Panc1 (cell line): ENCODE measurements at regions not wholly inside any gene's neighbourhood (a gene's known extent, or its start where the extent isn't known, plus 50 kb on each side); places are given as distances from the start of the nearest gene placed in this dataset.

ENCODE experiments used
- ATAC-seq: fragments of 200-7000 bp; cut with Tn5 transposase; 2 replicates; pipeline ENCODE4 v1.9.1; 2020; ENCODE audit warnings: mild to moderate bottlenecking, moderate library complexity
- BruUV-seq: library from RNA; stranded (reverse); fragments of 400-500 nt; replicated peaks from 2 replicates; lab custom pipeline; 2021; lab: Mats Ljungman, UMichigan
- CTCF ChIA-PET: fragments of 300-600 bp; sonication (Branson Sonifier 250); formaldehyde crosslinking; loops from one replicate; lab custom pipeline; 2022; ENCODE audit warnings: antibody characterized with exemption; lab: Charles Lee
- POLR2A ChIA-PET: fragments of 300-600 bp; sonication (Branson Sonifier 250); formaldehyde crosslinking; loops from one replicate; lab custom pipeline; 2022; ENCODE audit warnings: antibody characterized with exemption; lab: Charles Lee
- DNase-seq: peaks from one replicate; pipeline ENCODE4 v3.0.0-alpha.2; 2010; ENCODE audit warnings: low read depth, low spot score
- H3K27ac ChIP-seq: 2 replicates; pipeline ENCODE4 v1.5.1; 2011; ENCODE audit warnings: mild to moderate bottlenecking, low read length, inconsistent platforms
- H3K27me3 ChIP-seq: fragments of 200-500 bp; sonication (Bioruptor generic); 2 replicates; pipeline ENCODE4 v1.6.0; 2014; ENCODE audit warnings: low read length, inconsistent platforms; ENCODE audit not compliant: control insufficient read depth, insufficient read depth
- H3K36me3 ChIP-seq: fragments of 200-500 bp; sonication (Bioruptor generic); 2 replicates; pipeline ENCODE4 v1.5.1; 2014; ENCODE audit warnings: inconsistent platforms, mild to moderate bottlenecking, low read length, moderate library complexity; ENCODE audit not compliant: control insufficient read depth, insufficient read depth
- H3K4me1 ChIP-seq: 2 replicates; pipeline ENCODE4 v1.5.1; 2011; ENCODE audit warnings: inconsistent platforms, mild to moderate bottlenecking, low read length, moderate library complexity; ENCODE audit not compliant: control insufficient read depth, insufficient read depth
- H3K4me3 ChIP-seq, 2 experiments: 2 replicates each; pipeline ENCODE4 v1.5.1; 2011 to 2012; ENCODE audit warnings: low read depth in 2 of 2, low read length in 2 of 2, mild to moderate bottlenecking in 2 of 2, inconsistent platforms in 1 of 2, moderate library complexity in 1 of 2
- H3K9me3 ChIP-seq: fragments of 200-500 bp; sonication (Bioruptor generic); 2 replicates; pipeline ENCODE4 v1.5.1; 2014; ENCODE audit warnings: low read depth, mild to moderate bottlenecking, inconsistent platforms, low read length, moderate library complexity; ENCODE audit not compliant: control insufficient read depth, insufficient read depth
- POLR2AphosphoS5 ChIP-seq: IDR thresholded peaks from 2 replicates; pipeline ENCODE4 v1.6.1; 2012; ENCODE audit warnings: mild to moderate bottlenecking, low read depth, low read length, moderate library complexity
- SIN3A ChIP-seq: IDR thresholded peaks from 2 replicates; pipeline ENCODE4 v1.6.1; 2012; ENCODE audit warnings: low read depth, mild to moderate bottlenecking, low read length, moderate library complexity, borderline replicate concordance; ENCODE audit not compliant: insufficient read depth
- TCF7L2 ChIP-seq: IDR thresholded peaks from 2 replicates; pipeline ENCODE4 v1.6.1; 2011; ENCODE audit warnings: mild to moderate bottlenecking, low read depth, low read length, inconsistent platforms
- in situ Hi-C: cut with HindIII; loops from 2 replicates; pipeline ENCODE4 v1.10.0; 2016; ENCODE audit warnings: low sequenced_read_pairs, low pct_unique_long_range_greater_than_20kb
- intact Hi-C: fragments of 100-400 bp; cut with micrococcal nuclease; formaldehyde crosslinking; loops from one replicate; pipeline ENCODE4 v1.10.0; 2022; ENCODE audit not compliant: unreplicated experiment
- TF ChIP-seq, protein P1 (sequence below), 2 experiments: IDR thresholded peaks; 2 replicates each; pipeline ENCODE4 v1.6.1; 2011 to 2012; ENCODE audit warnings: low read depth in 2 of 2, control low read depth in 1 of 2, low read length in 1 of 2, mild to moderate bottlenecking in 1 of 2, moderate library complexity in 1 of 2; ENCODE audit not compliant: insufficient read depth in 1 of 2
- TF ChIP-seq, protein P2 (sequence below): fragments of 450-650 bp; IDR thresholded peaks from 2 replicates; pipeline ENCODE4 v1.5.1; 2017; ENCODE audit warnings: mild to moderate bottlenecking

DNA sequence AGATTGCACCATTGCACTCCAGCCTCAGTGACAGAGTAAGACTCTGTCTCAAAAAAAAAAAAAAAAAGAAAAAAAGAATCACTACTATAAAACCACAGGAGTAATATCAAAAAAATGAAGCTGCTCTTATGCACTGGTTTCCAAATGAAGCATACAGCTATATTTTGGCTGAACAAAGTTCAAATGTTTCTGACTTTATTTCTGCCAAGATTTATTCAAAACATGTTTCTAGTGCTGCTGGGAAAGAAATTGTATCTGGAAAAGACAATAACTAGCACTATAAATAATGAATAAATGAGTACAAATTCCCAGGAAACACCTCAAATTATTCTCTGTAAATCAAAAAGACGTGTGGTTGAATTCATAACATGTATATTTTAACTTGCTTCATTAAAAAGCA lies 102.5 kb upstream of the MME start:
- CTCF ChIA-PET: interaction anchor here (0.6 kb wide), 1 partner anchor 129 kb away, joined by 3 read pairs; no protein-coding TSS in a partner anchor

GRCh38 chr3:154976072-154976983 lies 103.8 kb upstream of the MME start:
- no TSS peak for BruUV-seq
- no peaks in the 10 kb centered on the region for H3K9me3 ChIP-seq
- H3K27ac ChIP-seq: no peak overlapping the region
- no peak for ATAC-seq
- no peak overlapping the region for H3K4me3 ChIP-seq
- DNase-seq: no peak
- no peaks in the 10 kb centered on the region for H3K36me3 ChIP-seq
- in situ Hi-C loops: no loop called here
- intact Hi-C loops: no loop called here
- no peaks in the 10 kb centered on the region for H3K27me3 ChIP-seq
- H3K4me1 ChIP-seq: no peaks in the 10 kb centered on the region
- TF ChIP-seq, protein P1, sequence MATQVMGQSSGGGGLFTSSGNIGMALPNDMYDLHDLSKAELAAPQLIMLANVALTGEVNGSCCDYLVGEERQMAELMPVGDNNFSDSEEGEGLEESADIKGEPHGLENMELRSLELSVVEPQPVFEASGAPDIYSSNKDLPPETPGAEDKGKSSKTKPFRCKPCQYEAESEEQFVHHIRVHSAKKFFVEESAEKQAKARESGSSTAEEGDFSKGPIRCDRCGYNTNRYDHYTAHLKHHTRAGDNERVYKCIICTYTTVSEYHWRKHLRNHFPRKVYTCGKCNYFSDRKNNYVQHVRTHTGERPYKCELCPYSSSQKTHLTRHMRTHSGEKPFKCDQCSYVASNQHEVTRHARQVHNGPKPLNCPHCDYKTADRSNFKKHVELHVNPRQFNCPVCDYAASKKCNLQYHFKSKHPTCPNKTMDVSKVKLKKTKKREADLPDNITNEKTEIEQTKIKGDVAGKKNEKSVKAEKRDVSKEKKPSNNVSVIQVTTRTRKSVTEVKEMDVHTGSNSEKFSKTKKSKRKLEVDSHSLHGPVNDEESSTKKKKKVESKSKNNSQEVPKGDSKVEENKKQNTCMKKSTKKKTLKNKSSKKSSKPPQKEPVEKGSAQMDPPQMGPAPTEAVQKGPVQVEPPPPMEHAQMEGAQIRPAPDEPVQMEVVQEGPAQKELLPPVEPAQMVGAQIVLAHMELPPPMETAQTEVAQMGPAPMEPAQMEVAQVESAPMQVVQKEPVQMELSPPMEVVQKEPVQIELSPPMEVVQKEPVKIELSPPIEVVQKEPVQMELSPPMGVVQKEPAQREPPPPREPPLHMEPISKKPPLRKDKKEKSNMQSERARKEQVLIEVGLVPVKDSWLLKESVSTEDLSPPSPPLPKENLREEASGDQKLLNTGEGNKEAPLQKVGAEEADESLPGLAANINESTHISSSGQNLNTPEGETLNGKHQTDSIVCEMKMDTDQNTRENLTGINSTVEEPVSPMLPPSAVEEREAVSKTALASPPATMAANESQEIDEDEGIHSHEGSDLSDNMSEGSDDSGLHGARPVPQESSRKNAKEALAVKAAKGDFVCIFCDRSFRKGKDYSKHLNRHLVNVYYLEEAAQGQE (IDR thresholded peaks at IDR 0.05; ENCODE audit: insufficient read depth in 1 of 2, low read depth in 2 of 2, low read length in 1 of 2): no peak
- TF ChIP-seq, protein P2, sequence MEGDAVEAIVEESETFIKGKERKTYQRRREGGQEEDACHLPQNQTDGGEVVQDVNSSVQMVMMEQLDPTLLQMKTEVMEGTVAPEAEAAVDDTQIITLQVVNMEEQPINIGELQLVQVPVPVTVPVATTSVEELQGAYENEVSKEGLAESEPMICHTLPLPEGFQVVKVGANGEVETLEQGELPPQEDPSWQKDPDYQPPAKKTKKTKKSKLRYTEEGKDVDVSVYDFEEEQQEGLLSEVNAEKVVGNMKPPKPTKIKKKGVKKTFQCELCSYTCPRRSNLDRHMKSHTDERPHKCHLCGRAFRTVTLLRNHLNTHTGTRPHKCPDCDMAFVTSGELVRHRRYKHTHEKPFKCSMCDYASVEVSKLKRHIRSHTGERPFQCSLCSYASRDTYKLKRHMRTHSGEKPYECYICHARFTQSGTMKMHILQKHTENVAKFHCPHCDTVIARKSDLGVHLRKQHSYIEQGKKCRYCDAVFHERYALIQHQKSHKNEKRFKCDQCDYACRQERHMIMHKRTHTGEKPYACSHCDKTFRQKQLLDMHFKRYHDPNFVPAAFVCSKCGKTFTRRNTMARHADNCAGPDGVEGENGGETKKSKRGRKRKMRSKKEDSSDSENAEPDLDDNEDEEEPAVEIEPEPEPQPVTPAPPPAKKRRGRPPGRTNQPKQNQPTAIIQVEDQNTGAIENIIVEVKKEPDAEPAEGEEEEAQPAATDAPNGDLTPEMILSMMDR: no peak
- TF ChIP-seq TCF7L2 (no peak), POLR2AphosphoS5 (no peak), SIN3A (no peak)
- ChIA-PET POLR2A (no interaction called here), CTCF (no interaction called here)

More for the DNA sequence above, 102.5 kb upstream of the MME start:
- Histone ChIP-seq H3K4me1 (no peaks in the 10 kb centered on the region), H3K27me3 (no peaks in the 10 kb centered on the region), H3K36me3 (no peaks in the 10 kb centered on the region), H3K4me3 (no peak overlapping the region), H3K9me3 (no peaks in the 10 kb centered on the region), H3K27ac (no peak overlapping the region)
- TF ChIP-seq TCF7L2 (no peak), POLR2AphosphoS5 (no peak), SIN3A (no peak)
- TF ChIP-seq, protein P2: no peak
- TF ChIP-seq, protein P1 (IDR thresholded peaks at IDR 0.05; ENCODE audit: insufficient read depth in 1 of 2, low read depth in 2 of 2, low read length in 1 of 2): no peak
- intact Hi-C loops (no loop called here), in situ Hi-C loops (no loop called here)
- BruUV-seq: no TSS peak
- no peak for DNase-seq
- ATAC-seq: no peak
- POLR2A ChIA-PET: no interaction called here
